CD4-positive, alpha-beta T cell treated with Interleukin-6 for 4 hours (primary cell): ENCODE measurements at regions not wholly inside any gene's neighbourhood (a gene's known extent, or its start where the extent isn't known, plus 50 kb on each side); places are given as distances from the start of the nearest gene placed in this dataset.

Source experiments
- DNase-seq: peaks from one replicate; pipeline ENCODE4 v3.0.0-alpha.2; 2020; ENCODE audit warnings: mixed read lengths

DNA sequence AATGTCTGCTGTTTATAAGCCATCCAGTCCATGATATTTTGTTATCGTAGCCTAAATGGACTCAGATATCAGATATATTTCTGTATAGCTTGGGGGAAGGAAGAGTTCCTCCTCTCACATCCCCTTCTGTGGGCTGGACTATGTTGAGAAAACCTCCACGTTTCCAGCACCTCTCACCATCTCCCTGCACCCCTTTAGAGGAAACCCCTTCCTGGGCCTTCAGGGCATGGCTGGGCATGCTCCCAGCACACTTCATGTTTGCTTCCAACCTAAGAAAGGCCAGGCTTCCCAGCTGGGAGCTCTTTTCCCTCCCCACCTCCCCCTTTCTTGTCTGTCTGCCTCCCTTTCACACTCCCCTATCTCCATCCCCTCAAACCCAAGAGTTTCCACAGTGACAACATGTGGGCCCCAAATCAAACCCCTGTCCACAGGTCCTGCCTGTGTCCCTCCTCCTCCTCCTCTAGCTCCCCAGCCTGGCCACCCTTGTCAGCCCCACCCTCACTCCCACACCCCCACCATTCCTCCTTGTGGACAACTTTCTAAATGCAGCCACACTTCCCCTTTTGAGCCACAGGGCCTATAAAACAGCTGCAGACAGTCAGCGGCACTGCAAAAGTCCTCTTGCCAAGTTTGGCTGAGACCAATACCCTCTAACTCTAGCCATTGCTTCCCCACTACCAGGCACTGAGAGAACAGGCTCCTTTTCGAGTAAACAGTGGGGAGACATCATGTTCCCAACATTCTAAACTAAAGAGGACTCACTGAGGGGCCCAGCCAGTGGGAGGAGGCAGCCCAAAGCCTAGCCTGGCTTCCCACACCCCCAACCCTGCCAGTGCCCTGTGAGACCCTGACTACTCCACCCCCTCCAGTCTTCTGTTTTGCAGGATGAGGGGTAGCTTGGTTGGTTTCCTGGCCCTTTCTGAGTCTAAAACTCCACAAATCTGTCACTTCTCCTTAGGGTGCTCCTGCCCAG is 120.5 kb downstream of the ZFP36L2 start:
- no peak for DNase-seq

DNA sequence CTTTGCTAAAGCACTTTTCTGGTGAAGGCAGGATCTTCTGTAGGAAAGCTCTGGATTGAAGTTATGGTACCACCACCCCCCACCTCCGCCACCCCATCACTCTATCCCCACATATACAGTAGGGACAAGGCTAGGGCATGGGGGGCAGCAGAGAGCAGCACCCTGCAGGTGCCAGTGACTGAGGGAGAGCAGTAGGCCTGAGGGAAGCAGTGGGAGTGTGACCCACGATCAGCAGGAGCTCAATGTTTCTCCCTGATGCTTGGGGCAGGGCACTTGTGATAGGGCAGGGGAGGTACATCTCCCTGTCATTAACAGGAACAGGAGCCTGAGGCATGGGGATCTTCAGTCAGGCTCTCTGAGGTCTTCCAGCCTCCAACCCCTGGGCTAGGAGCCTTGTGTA is 121.6 kb downstream of the ZFP36L2 start:
- no peak for DNase-seq

DNA sequence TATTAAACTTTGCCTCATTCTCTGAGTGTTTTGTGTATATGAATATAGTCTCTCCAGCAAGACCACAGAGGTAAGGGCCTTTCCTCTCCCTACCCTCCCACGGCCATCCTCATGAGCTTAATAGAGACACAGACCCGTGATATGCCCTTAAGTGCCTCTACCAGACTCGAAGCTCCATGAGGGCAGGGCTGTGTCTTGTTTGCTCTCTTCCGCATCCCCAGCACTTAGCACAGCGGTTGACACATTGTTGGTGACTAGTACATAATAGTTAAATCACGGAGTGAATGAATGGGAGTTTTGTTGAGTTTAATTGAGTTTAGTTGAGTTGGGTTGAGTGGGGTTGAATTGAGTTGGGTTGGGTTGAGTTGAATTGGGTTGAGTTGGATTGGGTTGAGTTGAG is 122.3 kb downstream of the ZFP36L2 start:
- DNase-seq, result no peak

DNA sequence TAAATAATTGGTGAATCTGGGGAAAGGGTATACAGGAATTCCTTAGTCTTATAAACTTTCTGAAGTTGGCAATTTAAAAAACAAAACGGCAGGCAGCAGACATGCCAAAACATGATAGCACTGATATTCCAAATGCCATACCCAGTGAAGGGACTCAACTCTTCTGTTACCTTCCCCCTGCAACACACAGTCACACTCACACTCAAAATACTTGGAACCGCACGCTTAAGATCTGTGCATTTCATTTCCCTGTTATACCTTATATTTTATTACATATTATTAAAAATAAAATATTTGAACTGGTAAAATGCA is 123.4 kb downstream of the ZFP36L2 start:
- no peak for DNase-seq

DNA sequence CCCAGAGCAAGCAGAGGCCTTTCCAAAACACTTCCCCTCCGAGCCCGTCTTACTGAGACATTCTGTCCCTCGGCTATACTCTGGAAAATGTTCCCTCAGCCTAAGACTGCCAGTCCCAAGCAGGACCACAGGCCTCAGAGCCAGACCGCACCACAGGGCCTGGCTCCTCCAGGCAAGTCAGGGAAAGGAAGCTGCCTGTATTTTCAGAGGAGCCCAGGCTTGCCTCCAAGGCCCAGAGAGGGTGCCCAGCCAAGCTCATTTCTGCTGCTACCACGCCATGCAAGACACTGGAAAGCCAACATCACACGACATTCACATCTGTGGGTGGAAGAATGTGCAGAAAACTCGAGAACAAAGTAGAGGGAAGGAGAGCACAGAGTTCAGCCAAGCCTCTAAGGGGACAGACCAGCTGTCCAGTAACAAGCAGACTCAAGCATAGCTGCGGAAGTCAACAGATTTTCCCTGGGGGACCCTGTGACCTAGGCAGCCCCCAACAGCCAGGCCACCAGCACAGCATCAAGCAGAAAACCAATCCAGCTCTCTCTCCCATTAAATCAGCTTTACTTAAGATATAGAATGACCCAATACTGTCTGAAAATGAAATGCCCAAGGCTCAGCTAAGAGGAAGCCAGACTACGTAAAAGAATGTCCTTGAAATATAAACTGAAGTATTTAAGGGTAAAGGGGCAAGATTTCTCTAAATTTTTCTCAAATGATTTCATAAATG is 123.9 kb downstream of the ZFP36L2 start:
- no peak for DNase-seq

DNA sequence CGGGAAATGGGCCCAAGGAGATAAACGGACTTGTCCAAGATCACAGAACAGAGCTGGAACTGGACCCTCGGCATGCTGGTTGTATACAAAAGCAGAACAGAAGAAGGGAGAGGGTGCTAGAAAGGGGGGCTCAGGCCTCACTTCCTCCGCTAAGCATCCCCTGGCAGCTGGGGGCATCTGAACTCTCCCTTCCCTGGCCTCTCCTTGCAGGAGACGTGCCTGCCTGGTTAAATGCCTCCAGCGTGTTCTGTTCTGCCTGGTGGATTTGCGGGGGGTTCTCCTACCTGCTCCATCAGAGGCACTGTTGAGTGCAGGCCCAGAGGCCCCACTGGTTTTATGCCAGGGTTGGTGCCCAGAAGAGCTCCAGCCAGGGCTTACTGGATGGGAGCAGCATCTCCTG is 124.7 kb downstream of the ZFP36L2 start:
- no peak for DNase-seq

DNA sequence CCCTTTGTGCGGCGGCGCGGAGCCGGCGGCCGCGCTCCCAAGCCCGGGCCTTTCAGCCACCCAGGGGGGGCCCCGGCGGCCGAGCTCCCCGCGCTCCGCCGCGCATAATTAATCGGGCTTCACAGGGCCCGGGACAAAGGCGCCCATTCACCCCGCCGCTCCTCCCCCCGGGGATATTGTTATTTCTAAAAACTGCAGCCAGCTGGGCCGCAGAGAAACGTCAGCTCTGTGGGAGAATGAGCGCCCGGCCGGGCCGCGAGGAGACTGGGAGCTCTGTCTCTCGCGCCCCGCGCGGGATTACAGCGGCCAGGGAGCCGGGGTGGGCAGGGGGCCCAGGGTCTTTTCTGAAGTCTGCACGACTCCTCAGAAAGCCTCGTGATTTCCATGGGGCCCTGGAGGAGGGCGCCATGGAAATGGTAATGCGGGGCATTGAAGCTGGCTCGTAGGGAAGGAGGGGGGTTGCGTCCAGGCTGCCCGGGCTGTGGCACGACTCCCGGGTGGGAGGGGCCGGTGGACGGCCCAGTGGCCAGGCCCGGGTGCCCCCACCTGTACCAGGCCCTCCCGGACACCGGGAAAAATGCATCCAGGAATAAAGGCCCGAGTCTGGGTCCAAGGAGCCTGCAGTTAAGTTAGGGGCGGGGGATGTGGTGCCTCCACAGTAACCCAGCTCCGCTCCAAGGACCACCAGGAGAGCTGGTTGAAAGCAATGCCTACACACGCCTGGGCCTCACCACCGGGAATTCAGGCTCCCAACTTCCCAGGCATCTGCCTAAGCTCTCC is 125.3 kb downstream of the ZFP36L2 start:
- no peak for DNase-seq

DNA sequence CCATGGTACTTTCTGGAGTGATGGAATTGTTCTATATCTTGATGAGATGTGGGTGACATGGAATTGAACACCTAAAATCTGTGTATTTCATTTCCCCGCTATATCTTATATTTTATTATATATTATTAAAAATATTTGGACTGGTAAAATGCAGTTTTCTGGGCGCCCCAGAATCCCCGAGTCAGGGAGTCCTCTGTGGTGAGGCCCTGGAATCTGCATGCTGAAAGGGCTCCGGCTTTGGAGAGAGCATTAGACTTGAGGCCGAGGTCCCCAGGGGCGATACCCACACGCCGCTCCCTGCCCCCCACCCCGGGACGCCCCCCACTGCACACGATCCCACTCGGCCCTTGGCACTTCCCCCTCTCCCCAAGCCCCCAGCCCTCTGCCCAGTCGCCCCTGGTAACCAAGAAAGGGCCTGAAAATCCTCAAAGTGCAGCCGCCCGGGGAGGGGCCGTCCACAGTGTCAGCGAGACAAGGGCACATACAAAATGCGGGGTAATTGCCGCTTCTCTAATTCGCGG is 126.0 kb downstream of the ZFP36L2 start:
- DNase-seq, result no peak

DNA sequence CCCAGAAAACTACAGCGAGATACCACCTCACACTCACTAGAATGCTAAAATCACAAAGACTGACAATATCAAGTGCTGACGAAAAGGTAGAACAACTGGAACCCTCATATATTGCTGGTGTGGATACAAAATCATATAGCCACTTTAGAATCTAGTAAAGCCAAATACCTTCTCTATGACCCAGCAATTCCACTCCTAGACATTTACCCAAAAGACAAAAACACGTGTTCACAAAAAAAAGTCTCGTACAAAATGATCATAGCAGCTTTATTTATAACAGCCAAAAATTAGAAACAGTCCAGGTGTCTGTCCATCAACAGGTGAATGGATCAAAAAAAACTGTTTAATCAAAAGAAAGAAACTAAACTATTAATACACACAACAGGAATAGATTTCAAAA is 126.6 kb downstream of the ZFP36L2 start:
- no peak for DNase-seq

DNA sequence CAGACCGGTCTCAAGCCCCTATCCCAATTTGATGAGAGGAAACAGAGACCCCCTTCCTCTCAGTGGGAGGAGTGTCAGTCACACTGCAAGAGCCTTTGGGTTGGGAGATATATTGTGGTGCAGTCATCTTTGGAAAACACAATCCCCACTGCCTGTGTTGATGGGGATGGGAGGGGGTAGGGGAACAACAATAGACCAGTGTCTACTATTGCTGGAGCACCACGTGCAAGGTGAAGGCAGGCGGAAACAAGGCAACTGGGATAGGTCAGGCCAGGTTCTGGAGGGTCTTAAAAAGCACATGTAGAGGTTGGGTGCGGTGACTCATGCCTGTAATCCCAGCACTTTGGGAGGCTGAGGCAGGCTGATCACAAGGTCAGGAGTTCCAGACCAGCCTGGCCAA is 127.9 kb downstream of the ZFP36L2 start:
- no peak for DNase-seq

DNA sequence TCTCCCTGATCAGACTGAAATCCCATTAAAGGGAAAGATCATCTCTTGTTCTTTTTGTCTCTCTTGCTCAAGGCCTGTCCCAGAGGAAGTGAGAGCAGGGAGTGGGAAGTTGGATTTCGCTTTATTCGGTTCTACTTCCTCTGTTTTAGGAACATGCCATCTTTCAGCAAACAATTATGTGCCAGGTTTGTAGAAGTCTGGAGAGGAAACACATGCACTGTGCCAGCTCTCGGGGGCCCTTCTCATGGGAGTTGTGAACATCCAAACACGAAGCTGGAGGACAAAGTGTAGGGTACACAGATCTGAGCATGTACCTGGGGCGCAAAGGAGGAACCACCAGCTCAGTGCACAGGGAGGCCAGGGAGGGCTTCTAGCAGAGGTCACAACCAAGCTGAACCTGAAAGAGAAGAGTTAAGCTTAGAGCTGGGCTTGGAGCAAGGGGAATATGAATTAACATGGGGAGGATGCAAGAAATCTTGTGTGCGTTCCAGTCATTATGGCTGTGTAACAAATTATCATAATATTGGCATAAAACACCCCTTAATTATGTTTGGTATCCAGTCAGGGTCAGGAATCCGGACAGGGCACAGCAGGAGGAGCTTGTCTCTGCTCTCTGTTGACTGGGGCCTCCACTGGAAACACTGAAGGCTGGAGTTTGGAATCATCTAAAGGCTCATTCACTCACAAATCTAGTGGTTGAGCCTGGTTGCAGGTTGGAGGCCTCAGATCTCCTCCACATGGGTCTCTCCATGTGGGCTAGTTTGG is 128.6 kb downstream of the ZFP36L2 start:
- DNase-seq, result no peak

DNA sequence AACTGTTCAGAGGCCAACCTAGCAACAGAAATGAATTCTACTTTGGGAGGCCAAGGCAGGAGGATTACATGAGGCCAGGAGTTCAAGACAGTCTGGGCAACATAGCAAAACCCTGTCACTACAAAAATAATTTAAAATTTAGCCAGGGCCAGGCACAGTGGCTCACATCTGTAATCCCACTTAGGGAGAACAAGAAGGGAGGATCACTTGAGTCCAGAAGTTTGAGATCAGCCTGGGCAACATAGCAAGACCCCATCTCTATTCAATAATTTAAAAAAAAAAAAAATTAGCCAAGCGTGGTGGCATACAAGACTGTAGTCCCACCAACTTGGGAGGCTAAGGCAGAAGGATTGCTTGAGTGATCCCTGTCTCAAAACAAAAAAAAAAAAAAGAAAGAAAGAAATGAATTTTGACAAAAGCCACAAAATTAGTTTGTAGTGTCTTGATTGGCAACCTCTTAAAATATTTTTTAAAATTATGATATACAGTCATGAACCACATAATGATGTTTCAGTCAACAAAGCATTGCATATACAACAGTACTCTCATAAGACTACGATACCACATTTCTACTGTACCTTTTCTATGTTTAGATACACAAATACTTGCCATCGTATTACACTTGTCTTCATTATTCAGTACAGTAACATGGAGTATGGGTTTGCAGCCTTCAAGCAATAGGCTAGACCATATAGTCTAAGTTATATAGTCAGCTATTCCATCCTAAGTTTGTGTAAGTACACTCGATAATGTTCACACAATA is 130.7 kb downstream of the ZFP36L2 start:
- no peak for DNase-seq

DNA sequence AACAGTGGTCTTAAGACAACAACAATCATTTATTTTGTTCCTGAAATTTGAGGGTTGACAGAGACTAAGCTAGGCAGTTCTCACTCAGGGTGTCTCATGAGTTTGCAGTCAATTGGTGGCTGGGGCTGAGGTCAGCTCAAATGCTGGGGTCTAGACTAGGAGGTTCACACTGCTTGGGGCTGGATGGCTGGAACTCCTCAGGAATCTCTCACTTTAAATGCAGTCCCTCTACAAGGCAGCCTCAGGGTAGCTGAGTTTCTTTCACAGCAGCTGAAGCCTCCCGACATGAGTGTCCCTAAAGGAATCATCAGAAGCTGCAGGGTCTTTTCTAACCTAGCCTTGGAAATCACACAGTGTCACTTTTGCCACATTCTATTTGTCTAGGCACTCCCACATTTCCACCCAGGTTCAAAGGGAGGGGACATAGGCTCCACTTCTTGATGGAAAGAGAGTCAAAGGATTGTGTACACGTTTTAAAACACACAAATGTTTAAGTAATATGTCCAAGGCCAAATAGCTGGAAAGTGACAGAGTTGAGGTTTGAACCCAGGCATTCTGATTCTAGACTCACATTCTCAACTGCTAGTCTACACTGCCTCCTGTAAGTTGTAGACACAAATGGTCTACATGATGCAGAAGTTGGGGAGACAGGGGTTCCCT is 133.8 kb downstream of the ZFP36L2 start:
- no peak for DNase-seq

DNA sequence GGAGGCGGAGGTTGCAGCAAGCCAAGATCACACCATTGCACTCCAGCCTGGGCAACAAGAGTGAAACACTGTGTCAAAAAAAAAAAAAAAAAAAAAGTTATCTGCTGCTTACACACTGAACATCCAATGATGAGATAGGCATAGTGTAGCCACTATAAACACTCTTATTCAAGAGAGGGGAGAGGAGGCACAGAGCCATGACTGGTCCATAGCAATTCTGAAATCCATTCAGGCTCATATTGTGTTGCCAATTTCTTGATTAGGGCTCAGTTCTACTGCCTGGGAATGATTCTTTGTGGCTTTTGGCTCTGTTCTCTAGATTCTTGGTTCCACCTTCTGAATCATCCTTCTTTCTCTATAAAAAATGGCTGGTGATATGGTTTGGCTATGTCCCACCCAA is 136.1 kb downstream of the ZFP36L2 start:
- no peak for DNase-seq

DNA sequence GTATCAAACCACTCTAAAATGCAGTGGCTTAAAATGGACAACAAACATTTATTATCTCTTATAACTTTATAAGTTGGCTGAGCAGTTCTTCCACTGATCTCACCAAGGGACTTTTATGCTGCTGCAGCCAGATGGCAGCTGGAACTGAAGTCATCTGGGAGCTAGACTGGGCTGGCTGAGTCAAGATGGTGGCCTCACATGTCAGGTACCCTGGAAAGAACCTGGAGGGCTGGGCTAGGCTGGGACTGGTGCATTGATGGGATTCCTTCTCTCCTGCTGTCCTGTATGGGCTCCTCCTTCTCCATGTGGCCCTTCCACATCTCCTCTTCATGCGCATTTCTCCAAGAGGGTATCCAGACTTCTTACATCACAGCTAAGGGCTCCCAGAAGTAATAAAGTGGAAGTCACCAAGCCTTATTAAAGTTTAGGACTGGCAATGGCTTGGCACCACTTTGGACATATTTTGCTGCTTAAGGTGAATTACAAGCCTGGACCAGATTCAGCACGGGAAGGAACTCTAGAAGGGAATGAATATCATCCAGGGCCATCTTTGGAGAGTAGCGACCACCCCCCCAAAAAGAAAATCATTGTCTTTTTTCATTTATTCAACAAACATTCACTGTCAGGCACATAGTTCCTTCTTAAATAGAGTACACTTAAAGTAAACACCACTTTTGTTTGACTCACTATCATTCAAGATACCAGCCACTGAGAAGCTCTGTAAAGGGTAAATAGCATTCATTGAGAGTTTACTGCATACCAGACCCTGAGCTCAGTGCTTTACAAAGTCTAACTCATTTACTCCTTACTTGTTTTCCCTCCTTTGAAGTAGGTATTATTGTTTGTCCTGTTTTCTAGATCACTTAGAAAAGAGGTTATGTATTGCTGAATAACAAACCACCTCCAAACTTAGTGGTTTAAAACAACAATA is 138.0 kb downstream of the ZFP36L2 start:
- no peak for DNase-seq

DNA sequence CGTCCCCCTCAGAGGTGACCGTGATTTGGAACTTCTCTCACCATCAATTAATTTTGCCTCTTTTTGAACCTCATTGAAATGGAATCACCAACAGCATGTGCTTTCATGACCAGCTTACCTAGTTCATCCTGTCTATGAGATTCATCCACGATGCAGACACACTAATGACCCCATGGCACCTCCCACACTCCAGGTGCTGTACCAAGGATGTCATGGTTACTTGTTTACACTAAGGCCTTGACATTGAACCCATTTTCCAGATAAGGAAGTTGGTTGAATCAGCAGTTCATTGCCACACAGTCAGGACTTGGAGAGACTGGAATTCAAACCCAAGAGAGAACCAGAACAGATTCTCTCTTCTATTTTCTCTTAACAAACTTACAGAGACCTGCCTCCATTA is 139.0 kb downstream of the ZFP36L2 start:
- no peak for DNase-seq

DNA sequence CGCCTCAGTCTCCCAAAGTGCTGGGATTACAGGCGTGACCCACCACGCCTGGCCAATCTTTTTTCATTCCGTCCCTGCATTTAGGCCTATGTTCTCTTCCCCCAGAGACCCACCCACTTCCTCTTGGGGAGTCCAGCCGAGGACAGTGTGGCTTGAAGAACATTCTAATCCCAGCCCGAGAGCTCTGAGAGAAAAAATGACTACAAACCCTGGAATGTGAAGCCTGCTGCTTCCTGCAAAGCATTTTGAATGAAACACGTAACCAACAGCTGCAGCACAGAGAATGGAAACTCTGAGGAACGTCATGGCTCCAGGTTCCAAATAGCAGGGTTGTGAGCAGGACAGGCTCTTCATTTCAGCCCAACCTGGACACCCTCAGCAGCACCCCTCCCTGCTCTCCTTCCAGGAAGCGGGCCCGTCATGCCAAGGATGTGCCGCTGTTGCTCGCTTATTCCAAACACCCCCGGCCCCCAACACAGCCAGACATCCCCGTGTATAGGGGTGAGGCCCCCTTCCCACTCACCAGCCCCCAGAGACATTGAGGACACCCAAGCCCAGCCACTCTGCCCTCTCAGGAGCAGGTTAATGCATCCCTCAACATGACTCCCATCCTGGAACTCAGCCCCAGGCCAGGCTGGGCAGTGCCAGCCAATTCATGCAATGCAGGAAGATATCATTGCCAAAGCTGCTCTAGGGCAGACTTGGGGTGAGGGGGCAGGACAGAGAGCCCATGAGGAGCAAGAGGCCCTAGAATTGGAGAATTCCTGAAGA is 139.8 kb downstream of the ZFP36L2 start:
- DNase-seq, result no peak

DNA sequence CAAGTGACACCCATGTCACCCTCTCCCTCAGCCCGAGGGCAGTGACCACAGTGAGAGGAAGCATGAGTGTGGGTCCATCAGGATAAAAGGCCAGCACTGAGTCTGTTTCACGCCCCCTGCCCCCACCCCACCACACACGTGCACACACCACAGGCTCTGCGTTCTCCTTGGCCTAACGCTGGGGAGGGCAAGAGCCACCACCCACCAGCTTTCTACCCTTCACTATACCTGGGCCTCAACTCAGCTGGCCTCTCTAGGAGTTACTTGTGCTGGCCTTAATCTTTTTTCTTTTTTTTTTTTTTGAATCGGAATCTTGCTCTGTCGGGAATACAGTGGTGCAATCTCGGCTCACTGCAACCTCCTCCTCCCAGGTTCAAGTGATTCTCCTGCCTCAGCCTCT is 140.5 kb downstream of the ZFP36L2 start:
- DNase-seq, result no peak

DNA sequence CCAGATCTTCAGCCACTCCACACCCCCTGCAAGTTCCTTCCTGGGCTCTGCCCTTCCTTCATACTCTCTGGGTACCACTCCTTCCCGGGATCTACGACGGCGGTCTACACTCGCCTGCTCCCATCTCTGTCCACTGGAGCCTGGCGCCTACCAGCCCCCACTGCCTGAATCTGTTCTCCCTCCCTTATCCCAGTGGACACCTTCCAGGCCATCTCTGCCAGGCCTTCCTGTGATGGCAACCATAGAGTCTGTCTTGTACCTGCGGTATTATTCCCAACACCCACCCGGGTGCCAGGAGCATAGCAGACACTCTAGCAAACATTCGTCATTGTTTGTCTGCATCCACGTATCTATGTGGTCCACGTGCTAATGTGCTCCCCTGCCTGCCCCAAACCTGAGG is 140.9 kb downstream of the ZFP36L2 start:
- DNase-seq, result no peak
